DND-41 (cell line): ENCODE measurements at regions not wholly inside any gene's neighbourhood (a gene's known extent, or its start where the extent isn't known, plus 50 kb on each side); places are given as distances from the start of the nearest gene placed in this dataset.

ENCODE experiments used
- ATAC-seq: fragments of 200-7000 bp; cut with Tn5 transposase; 3 replicates; pipeline ENCODE4 v1.9.1; 2021; ENCODE audit warnings: low read depth; ENCODE audit not compliant: insufficient read depth
- DNase-seq: peaks from one replicate; pipeline ENCODE4 v3.0.0-alpha.2; 2020
- H2AFZ ChIP-seq: 2 replicates; pipeline ENCODE4 v1.6.0; 2012; ENCODE audit warnings: low read depth, low read length
- H3K27ac ChIP-seq: 2 replicates; pipeline ENCODE4 v1.5.1; 2012; ENCODE audit warnings: low read length, inconsistent platforms
- H3K27me3 ChIP-seq: fragments of 200-600 bp; sonication (generic); 2 replicates; pipeline ENCODE4 v1.6.0; 2012; ENCODE audit warnings: low read length, mild to moderate bottlenecking, inconsistent platforms; ENCODE audit not compliant: insufficient read depth, poor library complexity
- H3K36me3 ChIP-seq: 2 replicates; pipeline ENCODE4 v1.5.1; 2012; ENCODE audit warnings: low read length, inconsistent platforms; ENCODE audit not compliant: insufficient read depth
- H3K4me1 ChIP-seq: 2 replicates; pipeline ENCODE4 v1.5.1; 2012; ENCODE audit warnings: mild to moderate bottlenecking, low read length; ENCODE audit not compliant: insufficient read depth
- H3K4me2 ChIP-seq: 2 replicates; pipeline ENCODE4 v1.6.0; 2012; ENCODE audit warnings: mild to moderate bottlenecking, moderate library complexity, low read length, inconsistent platforms; ENCODE audit not compliant: insufficient read depth
- H3K4me3 ChIP-seq, 2 experiments: fragments of 200-600 bp in 1 of 2; shearing (Covaris generic) in 1 of 2; 2 replicates each; pipeline ENCODE4 v1.5.1; 2012 to 2016; ENCODE audit warnings: inconsistent platforms in 2 of 2, low read length in 2 of 2, mild to moderate bottlenecking in 2 of 2, low read depth in 1 of 2, moderate library complexity in 1 of 2
- H3K79me2 ChIP-seq: 2 replicates; pipeline ENCODE4 v1.6.0; 2012; ENCODE audit warnings: low read length, inconsistent platforms; ENCODE audit not compliant: insufficient read depth
- H3K9ac ChIP-seq: 2 replicates; pipeline ENCODE4 v1.6.0; 2012; ENCODE audit warnings: low read depth, mild to moderate bottlenecking, inconsistent platforms, low read length, moderate library complexity
- H3K9me3 ChIP-seq: 2 replicates; pipeline ENCODE4 v1.5.1; 2012; ENCODE audit warnings: low read length, moderate library complexity, mild to moderate bottlenecking, inconsistent platforms; ENCODE audit not compliant: insufficient read depth, severe bottlenecking
- H4K20me1 ChIP-seq: 2 replicates; pipeline ENCODE4 v1.6.0; 2012; ENCODE audit warnings: low read length; ENCODE audit not compliant: insufficient read depth
- EZH2 ChIP-seq: IDR thresholded peaks from 3 replicates; pipeline ENCODE4 v1.6.1; 2012; ENCODE audit warnings: borderline replicate concordance, low read depth, mild to moderate bottlenecking, moderate library complexity, low read length, inconsistent platforms; ENCODE audit not compliant: severe bottlenecking
- TF ChIP-seq, protein P1 (sequence below): IDR thresholded peaks from 2 replicates; pipeline ENCODE4 v1.5.1; 2012; ENCODE audit warnings: borderline replicate concordance, low read length, moderate library complexity, mild to moderate bottlenecking; ENCODE audit not compliant: poor library complexity, severe bottlenecking; ENCODE audit errors: extremely low read depth

DNA sequence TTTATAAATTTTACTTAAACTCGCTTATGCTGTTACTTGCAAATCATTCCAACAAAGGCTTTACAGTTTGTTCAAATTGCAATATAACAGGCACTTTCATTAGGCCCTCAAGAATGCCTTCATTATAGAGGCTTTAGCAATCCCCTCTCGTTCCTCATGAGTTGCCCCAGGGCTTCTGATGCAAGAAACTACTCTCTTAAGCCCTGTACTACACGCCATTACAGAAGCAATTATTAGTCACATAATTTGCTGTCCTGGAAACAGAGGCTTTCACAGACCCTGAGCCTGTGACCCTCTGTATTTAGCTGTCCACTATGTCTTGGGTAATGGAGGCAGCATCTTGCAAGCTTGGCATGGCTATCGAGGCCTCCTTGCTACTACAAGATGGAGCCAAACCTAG is 965.9 kb upstream of the DIAPH2 start:
- Histone ChIP-seq H3K4me3 (no peak overlapping the region), H3K79me2 (no peaks in the 10 kb centered on the region), H3K9me3 (no peaks in the 10 kb centered on the region), H3K36me3 (no peaks in the 10 kb centered on the region), H3K4me1 (no peaks in the 10 kb centered on the region), H3K9ac (no peak overlapping the region), H3K27me3 (no peaks in the 10 kb centered on the region), H2AFZ (no peak overlapping the region), H3K27ac (no peak overlapping the region), H4K20me1 (no peaks in the 10 kb centered on the region), H3K4me2 (no peak overlapping the region)
- ATAC-seq = no peak
- TF ChIP-seq, protein P1, sequence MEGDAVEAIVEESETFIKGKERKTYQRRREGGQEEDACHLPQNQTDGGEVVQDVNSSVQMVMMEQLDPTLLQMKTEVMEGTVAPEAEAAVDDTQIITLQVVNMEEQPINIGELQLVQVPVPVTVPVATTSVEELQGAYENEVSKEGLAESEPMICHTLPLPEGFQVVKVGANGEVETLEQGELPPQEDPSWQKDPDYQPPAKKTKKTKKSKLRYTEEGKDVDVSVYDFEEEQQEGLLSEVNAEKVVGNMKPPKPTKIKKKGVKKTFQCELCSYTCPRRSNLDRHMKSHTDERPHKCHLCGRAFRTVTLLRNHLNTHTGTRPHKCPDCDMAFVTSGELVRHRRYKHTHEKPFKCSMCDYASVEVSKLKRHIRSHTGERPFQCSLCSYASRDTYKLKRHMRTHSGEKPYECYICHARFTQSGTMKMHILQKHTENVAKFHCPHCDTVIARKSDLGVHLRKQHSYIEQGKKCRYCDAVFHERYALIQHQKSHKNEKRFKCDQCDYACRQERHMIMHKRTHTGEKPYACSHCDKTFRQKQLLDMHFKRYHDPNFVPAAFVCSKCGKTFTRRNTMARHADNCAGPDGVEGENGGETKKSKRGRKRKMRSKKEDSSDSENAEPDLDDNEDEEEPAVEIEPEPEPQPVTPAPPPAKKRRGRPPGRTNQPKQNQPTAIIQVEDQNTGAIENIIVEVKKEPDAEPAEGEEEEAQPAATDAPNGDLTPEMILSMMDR = no peak
- no peak for TF ChIP-seq EZH2
- no peak for DNase-seq

DNA sequence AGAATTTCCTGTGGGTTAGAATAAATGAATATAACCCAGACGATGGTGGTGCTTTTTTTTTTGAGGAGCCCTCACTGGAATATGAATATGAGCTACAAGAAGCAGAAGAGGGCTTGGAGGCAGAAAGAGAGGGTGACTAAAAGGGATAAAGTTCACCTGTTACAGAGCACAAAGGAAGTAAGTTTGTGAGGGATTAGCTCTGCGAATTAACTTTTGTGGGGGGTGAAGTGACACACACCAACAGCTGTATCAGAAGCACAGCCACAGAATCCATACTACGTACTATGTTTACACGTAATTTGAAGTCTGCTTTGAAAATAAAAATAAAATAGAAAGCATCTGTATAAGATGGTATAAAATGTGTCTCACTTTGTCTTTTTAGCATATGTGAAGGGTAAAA is 963.6 kb upstream of the DIAPH2 start:
- DNase-seq (no peak), ATAC-seq (no peak)
- Histone ChIP-seq H4K20me1 (no peaks in the 10 kb centered on the region), H3K36me3 (no peaks in the 10 kb centered on the region), H3K79me2 (no peaks in the 10 kb centered on the region), H3K4me2 (no peak overlapping the region), H3K27ac (no peak overlapping the region), H3K4me1 (no peaks in the 10 kb centered on the region), H3K9ac (no peak overlapping the region), H2AFZ (no peak overlapping the region), H3K4me3 (no peak overlapping the region), H3K9me3 (no peaks in the 10 kb centered on the region), H3K27me3 (no peaks in the 10 kb centered on the region)
- TF ChIP-seq, protein P1 = no peak
- TF ChIP-seq EZH2 = no peak

DNA sequence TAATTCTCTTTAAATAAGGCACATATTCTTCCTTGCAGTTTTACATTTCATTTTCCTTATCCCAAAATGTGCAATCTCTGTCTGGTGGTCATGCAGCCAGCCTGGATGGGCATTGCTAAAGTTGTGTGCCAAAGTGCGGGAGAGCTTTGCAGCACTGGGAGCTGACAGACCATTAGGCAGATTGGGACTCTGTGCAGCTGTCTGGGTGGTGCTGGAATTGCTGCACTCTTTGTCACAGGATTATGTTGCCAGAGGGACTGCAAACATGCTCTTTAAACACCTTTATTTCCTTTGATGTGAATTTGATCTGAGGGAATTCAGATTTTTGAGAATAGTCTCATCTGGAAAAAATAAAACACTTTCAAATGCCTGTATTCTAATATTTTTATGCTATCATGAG is 956.2 kb upstream of the DIAPH2 start:
- no peak overlapping the region for H3K27ac ChIP-seq
- no peaks in the 10 kb centered on the region for H4K20me1 ChIP-seq
- no peaks in the 10 kb centered on the region for H3K27me3 ChIP-seq
- no peaks in the 10 kb centered on the region for H3K79me2 ChIP-seq
- H3K9me3 ChIP-seq = no peaks in the 10 kb centered on the region
- no peak for DNase-seq
- ATAC-seq = no peak
- no peaks in the 10 kb centered on the region for H3K36me3 ChIP-seq
- no peak overlapping the region for H3K9ac ChIP-seq
- no peak overlapping the region for H3K4me2 ChIP-seq
- TF ChIP-seq, protein P1 = no peak
- TF ChIP-seq EZH2 = no peak
- no peak overlapping the region for H2AFZ ChIP-seq
- H3K4me1 ChIP-seq = no peaks in the 10 kb centered on the region
- no peak overlapping the region for H3K4me3 ChIP-seq

DNA sequence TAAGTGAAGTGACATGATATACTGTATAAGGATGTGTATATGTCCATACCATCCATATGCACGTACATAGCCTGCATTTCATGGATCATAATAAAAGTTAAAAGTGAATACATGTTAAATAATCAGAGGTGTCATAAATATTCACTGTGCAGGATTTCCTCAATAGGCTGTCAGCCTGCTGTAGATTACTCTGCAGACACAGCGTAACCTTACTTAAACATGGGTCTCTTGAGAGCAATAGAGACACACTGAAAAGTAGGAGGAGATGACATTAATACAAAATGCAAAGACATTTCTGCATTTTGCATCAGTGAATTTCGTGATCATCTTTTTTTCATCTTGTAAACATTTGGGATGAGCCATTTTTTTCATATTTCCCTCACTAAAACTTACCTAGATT is 955.2 kb upstream of the DIAPH2 start:
- Histone ChIP-seq H3K9ac (no peak overlapping the region), H3K4me1 (no peaks in the 10 kb centered on the region), H3K36me3 (no peaks in the 10 kb centered on the region), H4K20me1 (no peaks in the 10 kb centered on the region), H3K27ac (no peak overlapping the region), H3K27me3 (no peaks in the 10 kb centered on the region), H2AFZ (no peak overlapping the region), H3K79me2 (no peaks in the 10 kb centered on the region), H3K4me2 (no peak overlapping the region), H3K9me3 (no peaks in the 10 kb centered on the region), H3K4me3 (no peak overlapping the region)
- TF ChIP-seq, protein P1 = no peak
- no peak for TF ChIP-seq EZH2
- ATAC-seq (no peak), DNase-seq (no peak)
